KBM-7 (cell line): ENCODE measurements at regions not wholly inside any gene's neighbourhood (a gene's known extent, or its start where the extent isn't known, plus 50 kb on each side); places are given as distances from the start of the nearest gene placed in this dataset.
A peak's percentile ranks its signal among the peaks of the same experiment; 100 is the strongest.
"Not testable (repeated sequence)": the region's sequence is repeated elsewhere in the genome, so short reads cannot be mapped to it uniquely, and the experiment has no call there.

Experiments used
- DNase-seq: peaks from one replicate; pipeline ENCODE4 v3.0.0-alpha.2; 2015
- in situ Hi-C: fragments of 300-500 bp; cut with MboI; formaldehyde crosslinking; loops from 2 replicates; pipeline ENCODE4 v1.14.3; 2020; ENCODE audit warnings: low sequenced_read_pairs, low pct_unique_long_range_greater_than_20kb, mixed read lengths

GRCh38 chr15:77944002-77944867 is 133.3 kb downstream of the TBC1D2B start:
- in situ Hi-C loops: no loop called here
- peak; percentile 89 for DNase-seq

- DNase-seq: no peak
- in situ Hi-C loops: no loop called here
Observed at GRCh38 chr15:77942611-77943211, 134.8 kb downstream of the TBC1D2B start.

- DNase-seq, in situ Hi-C loops: not testable (repeated sequence)
Observed at GRCh38 chr15:77941090-77941827, 136.3 kb downstream of the TBC1D2B start.

- in situ Hi-C loops: no loop called here
- DNase-seq: no peak
Observed at GRCh38 chr15:77940381-77940947, 137.0 kb downstream of the TBC1D2B start.

GRCh38 chr15:77939851-77940250 is 137.7 kb downstream of the TBC1D2B start:
- in situ Hi-C loops: no loop called here
- DNase-seq: no peak

GRCh38 chr15:77939026-77939425 is 138.5 kb downstream of the TBC1D2B start:
- DNase-seq, in situ Hi-C loops: not testable (repeated sequence)

- in situ Hi-C loops, DNase-seq: not testable (repeated sequence)
Observed at GRCh38 chr15:77938546-77938945, 139.0 kb downstream of the TBC1D2B start.

GRCh38 chr15:77936567-77936966 is 140.9 kb downstream of the TBC1D2B start:
- DNase-seq, in situ Hi-C loops: not testable (repeated sequence)

- in situ Hi-C loops: not testable (repeated sequence)
Observed at GRCh38 chr15:77934516-77934915, 143.0 kb downstream of the TBC1D2B start.

GRCh38 chr15:77930907-77931306 is 146.6 kb downstream of the TBC1D2B start:
- in situ Hi-C loops: not testable (repeated sequence)
- peak; percentile 19 for DNase-seq

More at GRCh38 chr15:77934516-77934915, 143.0 kb downstream of the TBC1D2B start:
- DNase-seq: not testable (repeated sequence)

GRCh38 chr15:77930490-77930889 is 147.0 kb downstream of the TBC1D2B start:
- in situ Hi-C loops: not testable (repeated sequence)
- peak; percentile 30 for DNase-seq

GRCh38 chr15:77926789-77927188 is 150.7 kb downstream of the TBC1D2B start:
- peak; percentile 33 for DNase-seq
- in situ Hi-C loops: not testable (repeated sequence)

- in situ Hi-C loops, DNase-seq: not testable (repeated sequence)
Observed at GRCh38 chr15:77926296-77926695, 151.2 kb downstream of the TBC1D2B start.

GRCh38 chr15:77925101-77925500 is 152.4 kb downstream of the TBC1D2B start:
- in situ Hi-C loops, DNase-seq: not testable (repeated sequence)

GRCh38 chr15:77921664-77922063 is 155.8 kb downstream of the TBC1D2B start:
- no peak for DNase-seq
- in situ Hi-C loops: no loop called here

GRCh38 chr15:77916966-77917635 is 160.4 kb downstream of the TBC1D2B start:
- in situ Hi-C loops, DNase-seq: not testable (repeated sequence)

GRCh38 chr15:77915961-77916330 is 161.6 kb downstream of the TBC1D2B start:
- in situ Hi-C loops, DNase-seq: not testable (repeated sequence)

GRCh38 chr15:77915261-77915960 is 162.1 kb downstream of the TBC1D2B start:
- in situ Hi-C loops: no loop called here
- no peak for DNase-seq
